ENCODE measurements at regions not wholly inside any gene's neighbourhood (a gene's known extent, or its start where the extent isn't known, plus 50 kb on each side); places are given as distances from the start of the nearest gene placed in this dataset.
"Not testable (repeated sequence)": the region's sequence is repeated elsewhere in the genome, so short reads cannot be mapped to it uniquely, and the experiment has no call there.

DNA sequence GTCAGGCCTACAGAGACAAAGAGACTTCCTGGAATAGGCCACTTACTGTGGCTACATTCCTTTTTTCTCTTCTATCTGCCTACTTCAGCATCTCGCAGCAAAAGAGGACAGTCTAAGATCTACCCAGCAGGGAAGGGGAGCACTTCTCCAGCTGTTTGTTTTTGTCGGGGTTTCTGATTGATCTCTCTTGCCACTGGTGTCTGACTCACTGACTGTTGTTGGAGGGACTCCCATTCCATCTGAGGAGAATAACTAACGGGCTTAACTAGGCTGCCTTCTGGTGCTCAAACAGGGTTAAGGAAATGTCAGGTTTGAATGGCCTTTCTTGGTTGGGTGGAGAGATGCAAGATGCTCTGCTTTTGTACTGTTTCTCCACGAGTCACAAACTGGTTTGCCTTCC, 100.2 kb upstream of the TMEM164 start:
- Histone ChIP-seq H3K9ac (ENCODE audit: low read length) (no peak overlapping the region), H3K9me3 (ENCODE audit: low read length) (no peaks in the 10 kb centered on the region), H3K27me3 (ENCODE audit: low read length) (no peaks in the 10 kb centered on the region), H3K9me2 (replicated peaks; ENCODE audit: insufficient read depth, low read length) (no peaks in the 10 kb centered on the region), H4K20me1 (ENCODE audit: insufficient read depth, low read depth, low read length) (no peaks in the 10 kb centered on the region), H3K4me1 (ENCODE audit: low read length) (no peaks in the 10 kb centered on the region), H3K79me2 (ENCODE audit: low read length) (no peaks in the 10 kb centered on the region), H2AFZ (ENCODE audit: low read length) (no peak overlapping the region), H3K4me2 (ENCODE audit: low read depth, low read length, poor library complexity, severe bottlenecking) (no peak overlapping the region), H3K27ac (ENCODE audit: low read length) (no peak overlapping the region), H3K36me3 (ENCODE audit: insufficient read depth, low read length) (no peaks in the 10 kb centered on the region), H3K4me3 (ENCODE audit: low read length) (no peak overlapping the region)
- no peak for DNase-seq

DNA sequence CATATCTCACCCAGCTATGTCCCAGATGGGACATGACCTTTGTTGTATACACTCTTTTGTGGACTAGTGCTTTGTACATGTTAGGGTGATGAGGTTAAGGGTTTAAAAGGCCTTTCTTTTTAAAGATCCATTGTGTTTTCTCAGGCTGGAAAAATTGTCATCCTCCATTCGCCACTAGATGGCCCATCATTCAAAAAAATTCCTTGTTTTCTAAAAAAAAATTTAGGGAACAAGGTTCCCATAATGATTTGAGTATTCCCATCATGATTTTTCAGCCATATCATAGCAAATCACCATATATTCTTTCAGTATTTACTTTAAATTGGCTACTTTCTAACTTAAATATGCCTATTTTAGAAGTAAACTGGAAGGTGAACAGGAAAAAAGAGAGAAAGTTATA, 91.9 kb upstream of the TMEM164 start:
- no peak overlapping the region for H2AFZ ChIP-seq (ENCODE audit: low read length)
- no peak overlapping the region for H3K4me3 ChIP-seq (ENCODE audit: low read length)
- no peak overlapping the region for H3K27ac ChIP-seq (ENCODE audit: low read length)
- no peaks in the 10 kb centered on the region for H3K9me3 ChIP-seq (ENCODE audit: low read length)
- no peaks in the 10 kb centered on the region for H3K79me2 ChIP-seq (ENCODE audit: low read length)
- H3K4me1 ChIP-seq (ENCODE audit: low read length), result no peaks in the 10 kb centered on the region
- H3K36me3 ChIP-seq (ENCODE audit: insufficient read depth, low read length), result no peaks in the 10 kb centered on the region
- H3K9ac ChIP-seq (ENCODE audit: low read length), result no peak overlapping the region
- no peak overlapping the region for H3K4me2 ChIP-seq (ENCODE audit: low read depth, low read length, poor library complexity, severe bottlenecking)
- no peaks in the 10 kb centered on the region for H3K27me3 ChIP-seq (ENCODE audit: low read length)
- H4K20me1 ChIP-seq (ENCODE audit: insufficient read depth, low read depth, low read length), result no peaks in the 10 kb centered on the region
- DNase-seq, result no peak
- no peaks in the 10 kb centered on the region for H3K9me2 ChIP-seq (replicated peaks; ENCODE audit: insufficient read depth, low read length)

DNA sequence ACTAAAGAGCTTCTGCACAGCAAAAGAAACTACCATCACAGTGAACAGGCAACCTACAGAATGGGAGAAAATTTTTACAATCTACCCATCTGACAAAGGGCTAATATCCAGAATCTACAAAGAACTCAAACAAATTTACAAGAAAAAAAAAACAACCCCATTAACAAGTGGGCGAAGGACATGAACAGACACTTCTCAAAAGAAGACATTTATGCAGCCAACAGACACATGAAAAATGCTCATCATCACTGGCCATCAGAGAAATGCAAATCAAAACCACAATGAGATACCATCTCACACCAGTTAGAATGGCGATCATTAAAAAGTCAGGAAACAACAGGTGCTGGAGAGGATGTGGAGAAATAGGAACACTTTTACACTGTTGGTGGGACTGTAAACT, 89.9 kb upstream of the TMEM164 start:
- H3K9me3 ChIP-seq (ENCODE audit: low read length); H3K9ac ChIP-seq (ENCODE audit: low read length); H3K4me1 ChIP-seq (ENCODE audit: low read length); H3K27ac ChIP-seq (ENCODE audit: low read length); H3K4me2 ChIP-seq (ENCODE audit: low read depth, low read length, poor library complexity, severe bottlenecking); H3K79me2 ChIP-seq (ENCODE audit: low read length); DNase-seq; H3K36me3 ChIP-seq (ENCODE audit: insufficient read depth, low read length); H2AFZ ChIP-seq (ENCODE audit: low read length); H3K4me3 ChIP-seq (ENCODE audit: low read length); H3K27me3 ChIP-seq (ENCODE audit: low read length); H3K9me2 ChIP-seq (replicated peaks; ENCODE audit: insufficient read depth, low read length); H4K20me1 ChIP-seq (ENCODE audit: insufficient read depth, low read depth, low read length): not testable (repeated sequence)

DNA sequence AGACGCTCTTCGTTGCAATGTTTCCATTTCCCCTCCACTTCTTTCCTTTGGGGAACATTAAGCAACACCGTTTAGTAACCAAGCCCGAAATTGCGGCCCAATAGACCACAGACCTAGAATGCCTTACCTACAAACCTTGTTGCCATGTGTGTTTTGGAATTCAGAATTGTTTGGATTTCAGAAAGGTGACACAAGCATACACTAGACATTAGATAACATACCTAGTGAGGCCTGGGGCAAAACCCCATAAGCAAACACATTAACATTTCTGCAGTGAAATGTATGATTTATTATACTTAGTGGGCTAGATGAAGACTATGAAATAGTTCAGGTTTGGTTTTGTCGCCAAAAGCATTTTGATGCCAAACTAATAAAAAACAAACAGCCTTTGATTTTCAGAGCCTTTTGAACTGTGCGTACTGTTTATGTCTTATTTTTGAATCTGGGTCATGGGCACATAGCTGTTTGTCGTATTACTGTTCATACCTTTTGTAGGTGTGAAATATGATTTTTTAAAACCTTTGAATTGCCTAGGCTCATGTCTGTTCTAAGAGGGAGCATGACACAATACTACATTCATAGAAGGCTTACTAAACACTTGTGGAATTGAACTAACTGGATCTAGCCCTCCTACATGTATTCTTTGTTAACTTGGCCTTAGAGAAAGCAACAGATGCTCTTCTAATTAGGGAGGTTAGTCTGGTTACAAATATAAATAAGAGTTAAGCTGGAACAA, 88.6 kb upstream of the TMEM164 start:
- Histone ChIP-seq H3K9me2 (replicated peaks; ENCODE audit: insufficient read depth, low read length) (no peaks in the 10 kb centered on the region), H3K27ac (ENCODE audit: low read length) (no peak overlapping the region), H3K27me3 (ENCODE audit: low read length) (no peaks in the 10 kb centered on the region), H3K36me3 (ENCODE audit: insufficient read depth, low read length) (no peaks in the 10 kb centered on the region), H3K4me2 (ENCODE audit: low read depth, low read length, poor library complexity, severe bottlenecking) (no peak overlapping the region), H3K4me1 (ENCODE audit: low read length) (no peaks in the 10 kb centered on the region), H3K79me2 (ENCODE audit: low read length) (no peaks in the 10 kb centered on the region), H2AFZ (ENCODE audit: low read length) (no peak overlapping the region), H3K9me3 (ENCODE audit: low read length) (no peaks in the 10 kb centered on the region), H3K9ac (ENCODE audit: low read length) (no peak overlapping the region), H3K4me3 (ENCODE audit: low read length) (no peak overlapping the region), H4K20me1 (ENCODE audit: insufficient read depth, low read depth, low read length) (no peaks in the 10 kb centered on the region)
- DNase-seq, result no peak

DNA sequence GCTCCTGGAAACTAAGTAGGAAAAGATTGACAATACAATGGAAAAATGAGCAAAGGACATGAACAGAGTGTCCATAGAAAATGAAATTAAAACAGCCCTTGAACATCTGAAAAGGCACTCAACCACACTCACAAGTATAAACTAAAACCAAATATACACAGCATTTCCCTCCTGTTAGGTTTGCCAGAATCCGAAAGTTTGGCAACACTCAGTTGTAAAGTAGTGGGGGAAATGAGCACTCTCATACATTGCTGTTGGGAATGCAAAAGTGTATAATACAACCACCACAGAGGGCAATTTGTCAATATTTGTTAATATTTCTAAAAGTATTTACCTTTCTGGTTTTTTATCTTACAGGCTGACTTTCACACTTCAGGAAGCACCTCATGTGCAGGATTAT, 84.2 kb upstream of the TMEM164 start:
- no peaks in the 10 kb centered on the region for H3K9me2 ChIP-seq (replicated peaks; ENCODE audit: insufficient read depth, low read length)
- no peaks in the 10 kb centered on the region for H3K36me3 ChIP-seq (ENCODE audit: insufficient read depth, low read length)
- no peaks in the 10 kb centered on the region for H3K27me3 ChIP-seq (ENCODE audit: low read length)
- no peak overlapping the region for H3K9ac ChIP-seq (ENCODE audit: low read length)
- no peak overlapping the region for H3K4me3 ChIP-seq (ENCODE audit: low read length)
- no peak overlapping the region for H3K4me2 ChIP-seq (ENCODE audit: low read depth, low read length, poor library complexity, severe bottlenecking)
- no peaks in the 10 kb centered on the region for H3K9me3 ChIP-seq (ENCODE audit: low read length)
- no peaks in the 10 kb centered on the region for H3K79me2 ChIP-seq (ENCODE audit: low read length)
- H2AFZ ChIP-seq (ENCODE audit: low read length), result no peak overlapping the region
- no peaks in the 10 kb centered on the region for H4K20me1 ChIP-seq (ENCODE audit: insufficient read depth, low read depth, low read length)
- no peak for DNase-seq
- no peaks in the 10 kb centered on the region for H3K4me1 ChIP-seq (ENCODE audit: low read length)
- no peak overlapping the region for H3K27ac ChIP-seq (ENCODE audit: low read length)

DNA sequence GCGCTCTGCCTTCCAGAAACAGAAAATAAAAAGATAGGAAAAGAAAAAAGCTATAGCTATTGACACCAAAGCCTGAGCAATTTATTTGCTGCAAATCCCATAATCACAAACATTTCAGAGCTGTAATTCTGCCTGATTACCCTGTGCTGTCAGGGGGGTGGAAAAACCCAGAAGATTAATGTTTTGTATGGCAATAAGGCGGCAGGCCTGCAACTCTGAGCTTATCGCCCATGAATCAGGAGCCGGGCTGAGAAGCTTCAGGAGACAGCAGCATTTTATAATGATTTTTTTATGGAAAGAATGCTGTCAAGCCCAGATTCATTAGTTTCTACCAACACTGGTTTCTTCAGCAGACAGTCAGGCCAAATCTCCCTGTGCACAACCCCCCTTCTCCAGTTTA, 82.6 kb upstream of the TMEM164 start:
- Histone ChIP-seq H3K27me3 (ENCODE audit: low read length) (no peaks in the 10 kb centered on the region), H3K36me3 (ENCODE audit: insufficient read depth, low read length) (no peaks in the 10 kb centered on the region), H3K9ac (ENCODE audit: low read length) (no peak overlapping the region), H3K79me2 (ENCODE audit: low read length) (no peaks in the 10 kb centered on the region), H2AFZ (ENCODE audit: low read length) (no peak overlapping the region), H3K27ac (ENCODE audit: low read length) (no peak overlapping the region), H4K20me1 (ENCODE audit: insufficient read depth, low read depth, low read length) (no peaks in the 10 kb centered on the region), H3K4me2 (ENCODE audit: low read depth, low read length, poor library complexity, severe bottlenecking) (no peak overlapping the region), H3K4me3 (ENCODE audit: low read length) (no peak overlapping the region), H3K4me1 (ENCODE audit: low read length) (no peaks in the 10 kb centered on the region), H3K9me3 (ENCODE audit: low read length) (no peaks in the 10 kb centered on the region), H3K9me2 (replicated peaks; ENCODE audit: insufficient read depth, low read length) (no peaks in the 10 kb centered on the region)
- DNase-seq, result no peak

DNA sequence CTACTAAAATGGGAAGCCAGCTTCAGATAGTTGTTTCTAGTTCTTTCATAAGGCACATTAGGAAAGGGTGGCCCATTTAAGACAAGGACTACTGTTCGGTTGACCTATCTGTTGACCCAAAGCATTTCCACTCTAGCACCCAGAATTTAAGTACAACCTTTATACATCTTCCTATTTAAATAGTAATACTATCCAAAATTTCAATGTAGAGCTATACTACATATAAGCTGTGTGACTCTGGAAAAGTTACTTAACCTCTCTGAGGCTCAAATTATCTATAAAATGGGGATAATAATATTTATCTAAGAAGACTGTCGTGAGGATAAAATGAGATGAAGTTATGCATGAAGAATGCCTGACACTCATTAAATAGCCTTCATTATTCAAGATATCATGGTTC, 82.0 kb upstream of the TMEM164 start:
- no peaks in the 10 kb centered on the region for H3K9me3 ChIP-seq (ENCODE audit: low read length)
- no peaks in the 10 kb centered on the region for H3K9me2 ChIP-seq (replicated peaks; ENCODE audit: insufficient read depth, low read length)
- H3K36me3 ChIP-seq (ENCODE audit: insufficient read depth, low read length), result no peaks in the 10 kb centered on the region
- H3K27me3 ChIP-seq (ENCODE audit: low read length), result no peaks in the 10 kb centered on the region
- H3K4me3 ChIP-seq (ENCODE audit: low read length), result no peak overlapping the region
- no peak overlapping the region for H3K4me2 ChIP-seq (ENCODE audit: low read depth, low read length, poor library complexity, severe bottlenecking)
- no peak for DNase-seq
- no peak overlapping the region for H2AFZ ChIP-seq (ENCODE audit: low read length)
- no peaks in the 10 kb centered on the region for H4K20me1 ChIP-seq (ENCODE audit: insufficient read depth, low read depth, low read length)
- H3K4me1 ChIP-seq (ENCODE audit: low read length), result no peaks in the 10 kb centered on the region
- H3K27ac ChIP-seq (ENCODE audit: low read length), result no peak overlapping the region
- H3K79me2 ChIP-seq (ENCODE audit: low read length), result no peaks in the 10 kb centered on the region
- no peak overlapping the region for H3K9ac ChIP-seq (ENCODE audit: low read length)

DNA sequence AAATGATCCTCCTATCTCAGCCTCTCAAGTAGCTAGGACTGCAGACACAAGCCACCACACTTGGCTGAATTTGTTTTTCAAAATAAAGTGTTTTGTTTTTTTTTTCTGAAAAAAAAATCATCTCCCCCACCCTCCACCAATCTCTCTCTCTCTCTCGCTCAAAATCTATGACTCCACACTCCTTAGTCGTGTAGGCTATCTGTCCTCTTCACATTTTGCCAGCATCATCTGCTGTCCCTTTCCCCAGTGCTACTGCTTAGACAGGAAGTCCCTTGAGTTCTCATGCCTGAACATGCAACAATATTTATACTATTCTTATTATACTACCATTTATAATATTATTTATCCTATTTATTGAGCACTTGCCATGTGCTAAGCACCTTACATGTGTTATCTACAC, 80.7 kb upstream of the TMEM164 start:
- H3K27me3 ChIP-seq (ENCODE audit: low read length), result no peaks in the 10 kb centered on the region
- H3K4me3 ChIP-seq (ENCODE audit: low read length), result no peak overlapping the region
- no peak overlapping the region for H3K4me2 ChIP-seq (ENCODE audit: low read depth, low read length, poor library complexity, severe bottlenecking)
- no peaks in the 10 kb centered on the region for H4K20me1 ChIP-seq (ENCODE audit: insufficient read depth, low read depth, low read length)
- no peaks in the 10 kb centered on the region for H3K9me3 ChIP-seq (ENCODE audit: low read length)
- H3K9me2 ChIP-seq (replicated peaks; ENCODE audit: insufficient read depth, low read length), result no peaks in the 10 kb centered on the region
- no peak for DNase-seq
- H3K79me2 ChIP-seq (ENCODE audit: low read length), result no peaks in the 10 kb centered on the region
- no peaks in the 10 kb centered on the region for H3K4me1 ChIP-seq (ENCODE audit: low read length)
- no peaks in the 10 kb centered on the region for H3K36me3 ChIP-seq (ENCODE audit: insufficient read depth, low read length)
- H3K9ac ChIP-seq (ENCODE audit: low read length), result no peak overlapping the region
- no peak overlapping the region for H2AFZ ChIP-seq (ENCODE audit: low read length)
- no peak overlapping the region for H3K27ac ChIP-seq (ENCODE audit: low read length)

DNA sequence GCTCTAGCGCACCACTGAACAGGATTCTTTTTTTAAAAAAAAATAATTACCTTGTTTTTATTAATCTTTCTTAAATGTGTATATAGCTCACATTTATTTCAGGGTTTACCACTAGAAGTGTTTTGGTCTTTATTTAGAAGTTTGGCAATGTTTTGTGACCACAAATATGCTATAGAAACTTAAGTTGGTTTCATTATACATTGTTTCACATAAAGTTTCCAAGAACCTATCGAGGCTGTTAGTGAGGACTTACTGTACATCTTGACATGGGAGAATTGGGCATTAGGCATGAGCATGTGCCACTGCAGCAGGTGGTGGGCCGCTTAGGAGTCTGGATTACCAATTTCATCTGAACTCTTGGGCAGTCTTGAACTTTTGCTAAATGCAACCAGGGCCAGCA, 77.9 kb upstream of the TMEM164 start:
- not testable (repeated sequence) for H3K9me2 ChIP-seq (replicated peaks; ENCODE audit: insufficient read depth, low read length); H2AFZ ChIP-seq (ENCODE audit: low read length); H3K9me3 ChIP-seq (ENCODE audit: low read length); H3K9ac ChIP-seq (ENCODE audit: low read length); H3K4me3 ChIP-seq (ENCODE audit: low read length); H3K79me2 ChIP-seq (ENCODE audit: low read length); H3K27me3 ChIP-seq (ENCODE audit: low read length); H3K4me1 ChIP-seq (ENCODE audit: low read length); H3K27ac ChIP-seq (ENCODE audit: low read length); H4K20me1 ChIP-seq (ENCODE audit: insufficient read depth, low read depth, low read length); H3K36me3 ChIP-seq (ENCODE audit: insufficient read depth, low read length); DNase-seq; H3K4me2 ChIP-seq (ENCODE audit: low read depth, low read length, poor library complexity, severe bottlenecking)
